GM19025 (cell line): ENCODE measurements at regions not wholly inside any gene's neighbourhood (a gene's known extent, or its start where the extent isn't known, plus 50 kb on each side); places are given as distances from the start of the nearest gene placed in this dataset.

Experiments
- ATAC-seq: cut with Tn5 transposase; IDR thresholded peaks from one replicate; pipeline ENCODE4 v1.9.1; 2021; ENCODE audit warnings: mild to moderate bottlenecking, low read depth, moderate library complexity; ENCODE audit not compliant: unreplicated experiment

DNA sequence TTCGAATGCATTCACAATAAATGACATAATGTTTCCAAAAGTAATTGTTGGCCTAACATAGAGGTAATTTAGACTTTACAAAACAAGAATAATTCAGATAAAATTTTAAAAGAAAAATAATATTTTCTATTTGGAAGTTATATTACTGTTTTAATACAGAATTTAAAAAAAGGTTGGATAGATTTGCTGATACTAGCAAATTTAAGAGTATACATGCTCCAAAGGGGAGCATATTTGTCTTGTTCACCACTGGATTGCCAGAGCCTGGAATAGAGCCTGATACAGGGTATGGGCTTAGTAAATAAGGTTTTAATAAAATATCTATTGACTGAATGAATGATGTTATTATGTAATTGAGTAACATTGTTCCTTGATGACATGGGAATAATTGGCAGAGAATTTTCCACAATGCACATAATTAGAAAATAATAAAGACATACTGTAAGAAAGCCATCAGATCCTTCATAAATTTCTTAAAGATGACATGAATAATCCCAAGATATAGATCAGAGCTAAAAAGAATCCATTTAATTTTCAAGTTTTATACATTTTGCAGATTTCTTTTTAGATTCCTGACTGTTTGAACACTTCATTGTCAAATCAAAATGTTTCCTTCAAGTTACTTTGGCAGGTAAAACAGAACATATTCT is 305.3 kb downstream of the SLC6A15 start:
- ATAC-seq = no peak

DNA sequence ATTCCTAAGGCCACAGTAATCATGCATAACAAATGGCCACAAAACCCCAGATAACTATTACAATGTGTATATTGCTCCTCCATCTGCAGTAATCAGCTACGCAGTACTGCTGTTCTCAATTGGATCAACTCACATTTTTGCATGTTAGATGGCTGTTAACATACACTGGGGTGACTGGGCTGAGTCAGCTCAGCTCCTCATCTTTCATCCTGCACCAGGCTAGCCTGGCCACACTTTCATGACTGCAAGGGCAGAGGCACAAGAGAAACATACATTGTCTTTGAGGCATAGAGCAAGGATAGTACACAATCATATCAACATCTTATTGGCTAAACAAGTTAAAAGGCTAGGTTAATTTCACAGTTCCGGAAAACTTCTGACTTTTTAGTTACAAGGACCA is 306.6 kb downstream of the SLC6A15 start:
- no peak for ATAC-seq

DNA sequence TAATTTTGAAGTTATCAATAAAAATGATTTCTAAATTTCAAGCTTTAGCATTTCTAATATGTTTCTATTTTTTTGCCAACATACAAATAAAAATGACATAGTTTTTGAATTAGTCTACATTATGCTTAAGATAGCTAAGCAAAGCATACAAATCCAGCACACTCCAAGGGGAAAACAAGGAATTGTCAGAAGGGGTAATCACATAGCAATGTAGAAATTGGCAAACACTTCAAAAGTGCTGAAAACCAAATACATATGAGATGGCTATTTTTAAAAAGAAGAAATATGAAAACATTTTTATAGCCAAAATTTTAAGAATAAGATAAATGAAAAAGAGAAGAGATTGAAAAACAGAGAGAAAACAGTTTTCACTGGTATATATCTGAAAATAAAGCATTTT is 308.0 kb downstream of the SLC6A15 start:
- ATAC-seq = no peak

DNA sequence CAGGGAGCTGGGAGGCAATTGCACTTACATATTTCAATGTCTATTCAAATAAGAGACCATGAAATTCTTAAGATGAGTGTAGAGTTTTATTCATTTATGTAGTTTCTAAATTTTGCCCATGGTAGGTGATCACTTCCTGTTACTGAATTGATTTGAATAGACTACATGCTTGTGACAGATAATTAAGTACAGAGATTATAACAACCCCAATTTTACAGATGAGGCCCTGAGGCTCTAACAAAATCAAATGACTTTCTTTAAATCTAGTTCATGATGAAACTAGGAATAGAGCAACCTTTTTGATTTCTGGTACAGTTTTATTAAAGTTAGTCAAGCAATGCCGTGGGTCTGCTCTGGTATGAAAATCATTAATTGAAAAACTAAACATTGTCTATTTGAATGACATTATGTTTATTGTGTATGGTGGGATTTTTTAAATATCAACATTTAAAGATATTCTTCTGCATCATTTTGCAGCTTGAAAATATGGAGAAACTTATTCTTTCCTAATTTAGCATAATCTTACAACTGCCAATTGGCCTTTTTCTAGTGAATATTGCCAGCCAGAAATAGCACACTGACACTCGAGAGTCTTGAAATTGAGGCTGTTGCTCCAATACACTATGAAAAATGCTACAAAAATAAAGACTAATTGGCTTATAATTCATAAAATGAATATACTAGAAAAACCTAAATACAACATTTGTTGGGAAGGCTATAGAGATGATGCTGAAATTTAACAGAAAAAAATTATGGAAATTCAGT is 308.9 kb downstream of the SLC6A15 start:
- no peak for ATAC-seq

DNA sequence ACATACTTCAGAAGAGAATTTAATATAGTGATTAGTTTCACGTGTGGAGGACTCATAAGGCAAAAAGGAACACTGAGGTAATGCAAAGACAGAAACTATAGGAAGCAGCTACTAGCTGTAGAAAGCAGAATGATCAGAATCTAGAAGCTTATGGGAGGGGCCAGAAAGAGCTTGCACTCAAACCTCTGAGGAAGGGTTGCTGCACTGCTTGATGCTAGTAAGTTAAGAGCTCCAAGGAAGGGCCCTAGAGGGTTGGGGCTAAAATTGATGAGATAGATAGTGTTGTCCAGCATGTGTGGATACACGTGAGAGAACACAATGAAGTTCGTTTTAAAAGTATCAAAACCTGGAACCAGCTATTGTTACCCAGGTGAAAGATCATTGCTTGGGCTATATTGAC is 311.1 kb downstream of the SLC6A15 start:
- ATAC-seq = no peak

DNA sequence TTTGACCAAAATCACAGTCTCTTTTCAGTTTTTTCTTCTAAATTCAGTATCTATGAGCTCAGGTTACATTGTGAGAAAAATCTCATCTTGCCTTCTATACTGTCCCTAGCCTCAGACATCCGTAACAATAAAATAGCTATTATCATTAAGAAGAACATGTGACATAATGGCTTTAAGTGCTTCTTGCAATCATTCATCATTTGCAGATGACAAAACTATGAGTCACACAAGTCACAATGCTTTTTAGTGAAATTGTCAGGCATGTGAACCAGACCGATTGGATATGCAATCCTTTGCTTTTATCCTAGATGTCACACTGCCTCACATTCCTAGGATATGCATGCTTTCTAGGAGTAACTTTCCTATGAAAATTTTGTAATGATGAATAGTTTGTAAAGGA is 313.1 kb downstream of the SLC6A15 start:
- no peak for ATAC-seq

DNA sequence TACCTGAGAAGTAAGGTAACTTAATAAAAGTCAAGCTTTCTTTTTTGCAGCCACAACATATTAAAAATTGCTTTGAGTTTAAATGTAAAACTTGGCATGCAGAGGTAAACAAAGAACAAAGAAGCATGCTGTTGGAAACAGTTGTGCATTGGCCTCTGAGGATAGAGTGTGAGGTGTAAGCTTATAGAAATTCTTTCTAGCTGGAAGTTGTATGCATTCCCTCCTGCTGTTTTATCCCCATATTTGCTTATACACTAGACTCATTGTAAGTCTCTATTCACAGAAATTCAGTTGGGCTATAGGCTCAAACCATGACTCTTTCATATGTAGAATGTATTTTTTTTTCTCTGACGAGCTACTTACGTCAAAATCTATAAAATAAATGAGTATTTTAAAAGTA is 316.3 kb downstream of the SLC6A15 start:
- no peak for ATAC-seq

DNA sequence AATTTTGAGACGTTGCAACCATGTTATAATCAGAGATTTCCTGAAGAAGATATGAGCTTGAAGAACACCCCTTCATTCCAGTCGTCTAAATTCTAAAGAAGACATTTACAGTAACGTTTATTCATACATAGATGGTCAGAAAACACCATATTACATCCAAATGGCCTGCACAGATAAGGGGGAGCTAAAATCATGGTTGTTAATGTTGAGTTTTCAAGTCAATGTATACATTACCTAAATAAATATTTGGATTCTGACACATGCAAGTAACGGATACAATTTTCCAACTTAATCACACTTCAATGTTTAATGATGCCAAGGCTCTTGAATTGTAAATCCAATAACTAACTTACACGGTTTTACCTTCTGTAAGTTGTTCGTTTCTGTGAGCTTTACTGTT is 318.4 kb downstream of the SLC6A15 start:
- no peak for ATAC-seq

DNA sequence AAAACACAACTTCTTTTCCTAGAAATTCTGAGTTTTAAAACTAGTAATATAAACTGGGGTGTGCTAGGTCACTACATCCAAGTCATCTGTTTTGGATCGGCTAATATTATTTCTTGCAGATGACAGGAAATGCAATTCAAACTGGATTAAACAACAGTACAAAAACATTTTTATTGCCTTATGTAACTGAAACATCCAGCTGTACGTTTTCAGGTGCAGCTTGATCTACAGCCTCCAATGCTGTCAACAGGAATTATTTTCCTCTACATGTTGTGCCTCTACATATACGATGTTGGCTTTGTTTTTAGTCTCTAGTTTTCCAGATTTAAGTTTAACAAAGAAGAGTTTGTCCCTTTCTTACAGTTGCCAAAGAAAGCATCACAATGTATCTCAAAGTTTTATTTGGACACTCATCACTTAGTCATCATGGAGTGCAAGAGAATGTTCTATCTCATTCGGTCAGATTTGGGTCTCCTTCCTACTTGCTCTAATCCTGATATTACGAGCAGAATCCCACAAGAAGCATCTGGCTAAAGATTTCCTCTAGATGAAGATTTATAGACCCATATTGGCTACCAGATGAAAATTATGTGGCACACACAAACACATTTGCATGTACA is 326.7 kb downstream of the SLC6A15 start:
- ATAC-seq = no peak

DNA sequence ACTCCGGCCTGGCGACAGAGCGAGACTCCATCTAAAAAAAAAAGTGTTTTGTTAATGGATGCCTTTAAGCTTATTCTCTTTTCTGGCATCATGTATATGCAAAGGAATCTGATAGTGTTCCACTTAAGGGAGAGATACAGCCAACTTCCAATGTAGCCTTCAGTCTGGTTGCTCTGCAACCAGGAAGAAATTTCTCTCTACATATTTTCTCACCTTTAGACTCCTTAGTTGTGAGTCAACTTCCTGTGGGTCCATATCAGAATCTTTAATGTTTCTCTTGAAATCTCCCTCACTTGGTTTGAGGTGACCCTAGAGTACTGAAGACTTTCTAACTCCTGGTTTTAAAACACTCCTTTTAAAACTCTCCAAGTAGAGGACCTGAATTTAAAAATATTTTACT is 340.4 kb downstream of the SLC6A15 start:
- ATAC-seq = no peak

DNA sequence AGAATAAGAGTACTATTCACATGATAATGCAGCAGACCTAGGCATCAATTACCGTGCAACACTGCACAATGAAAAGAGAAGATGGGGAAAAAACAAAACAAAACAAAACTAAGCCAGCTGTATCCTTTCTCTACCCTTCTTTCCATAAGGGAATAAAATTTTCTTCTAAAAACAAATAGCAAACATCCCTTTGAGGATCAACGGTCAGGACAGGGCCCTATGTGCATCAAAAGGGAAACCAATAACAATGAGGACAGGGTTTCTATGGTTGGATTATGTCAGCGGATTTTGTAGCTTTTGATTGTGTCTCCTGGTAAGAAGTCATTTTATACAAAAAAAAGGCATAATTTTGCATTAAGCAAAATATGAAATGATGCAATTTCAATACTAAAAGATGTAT is 350.3 kb downstream of the SLC6A15 start:
- no peak for ATAC-seq

DNA sequence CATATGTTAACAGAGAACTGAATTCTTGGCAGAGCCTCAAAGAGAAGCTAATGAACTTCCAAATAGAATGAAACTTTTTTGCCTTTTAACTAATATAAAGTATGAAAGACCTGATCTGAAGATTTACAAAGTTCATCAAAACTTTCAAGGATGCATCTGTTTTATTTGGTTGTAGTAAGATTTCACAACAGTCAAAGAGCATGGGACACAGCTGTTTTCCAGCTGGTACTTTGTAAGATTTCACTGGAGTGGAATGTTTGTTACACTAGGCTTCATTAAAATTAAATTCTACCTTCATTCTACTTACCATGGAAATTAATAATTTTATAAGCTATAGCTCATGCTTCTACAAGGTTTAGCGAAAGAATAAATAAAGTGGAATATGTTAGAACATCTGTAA is 351.2 kb downstream of the SLC6A15 start:
- ATAC-seq = no peak

DNA sequence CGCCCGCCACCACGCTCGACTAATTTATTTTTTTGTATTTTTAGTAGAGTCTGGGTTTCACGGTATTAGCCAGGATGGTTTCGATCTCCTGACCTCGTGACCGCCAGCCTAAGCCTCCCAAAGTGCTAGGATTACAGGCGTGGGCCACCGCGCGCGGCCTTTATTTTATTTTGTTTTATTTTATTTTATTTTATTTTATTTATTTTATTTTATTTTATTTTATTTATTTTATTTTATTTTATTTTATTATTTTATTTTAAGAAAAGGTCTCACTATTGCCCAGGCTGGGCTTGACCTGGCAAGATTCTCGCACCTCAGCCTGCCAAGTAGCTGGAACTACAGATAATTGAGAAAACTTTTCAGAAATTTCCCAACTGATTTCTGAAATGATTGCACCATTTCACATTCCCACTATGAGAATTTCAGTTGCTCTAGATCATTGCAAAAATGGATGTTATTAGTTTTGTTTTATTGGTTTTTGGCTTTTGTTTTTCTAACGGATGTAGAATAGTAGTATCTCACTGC is 358.3 kb downstream of the SLC6A15 start:
- no peak for ATAC-seq

DNA sequence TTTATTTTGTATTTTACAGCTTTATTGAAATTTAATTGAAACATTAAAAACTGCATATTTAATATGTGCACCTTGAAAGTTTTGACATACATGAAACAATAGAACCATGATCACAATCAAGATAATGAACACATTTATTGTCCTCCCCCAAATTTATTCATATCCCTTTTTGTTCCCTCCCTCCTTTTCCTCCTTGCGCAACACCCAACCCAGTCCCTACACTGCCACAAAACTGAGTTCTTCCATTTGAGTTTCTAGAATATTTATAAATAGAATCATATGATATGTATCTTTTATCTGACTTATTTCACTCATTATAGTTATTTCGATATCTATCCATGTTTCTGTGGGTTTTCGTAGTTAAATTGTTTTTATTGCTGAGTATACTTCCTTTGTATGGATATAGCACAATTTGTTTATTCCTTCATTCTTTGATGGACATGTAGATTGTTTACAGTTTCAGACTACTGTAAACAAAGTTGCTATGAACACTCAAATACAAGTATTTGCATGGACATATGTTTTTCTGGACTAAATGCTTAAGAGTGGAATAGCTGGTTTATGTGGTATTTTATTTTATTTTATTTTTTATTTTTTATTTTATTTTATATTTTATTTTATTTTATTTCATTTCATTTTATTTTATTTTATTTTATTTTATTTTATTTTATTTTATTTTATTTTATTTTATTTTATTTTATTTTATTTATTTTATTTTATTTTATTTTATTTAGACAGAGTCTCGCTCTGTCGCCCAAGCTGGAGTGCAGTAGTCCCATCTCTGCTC is 359.1 kb downstream of the SLC6A15 start:
- no peak for ATAC-seq

DNA sequence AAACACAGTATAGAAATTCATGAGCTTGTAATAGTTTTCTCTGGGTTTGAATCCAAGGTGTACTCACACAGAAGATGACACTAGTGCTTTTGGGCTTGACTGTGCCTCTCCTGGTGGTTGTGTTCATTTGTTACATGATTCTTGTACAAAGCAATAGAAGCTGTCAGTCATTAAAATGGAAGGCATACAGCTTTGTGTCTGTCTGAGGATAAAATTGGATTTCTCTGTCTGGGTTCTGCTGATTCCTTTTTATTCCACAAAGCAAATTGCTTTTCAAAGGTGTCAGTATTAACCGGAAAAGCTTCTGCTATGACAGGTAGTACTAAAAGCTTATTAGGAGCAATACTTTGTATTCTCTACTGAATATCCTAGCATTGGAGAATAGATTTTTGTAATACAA is 361.2 kb downstream of the SLC6A15 start:
- no peak for ATAC-seq

DNA sequence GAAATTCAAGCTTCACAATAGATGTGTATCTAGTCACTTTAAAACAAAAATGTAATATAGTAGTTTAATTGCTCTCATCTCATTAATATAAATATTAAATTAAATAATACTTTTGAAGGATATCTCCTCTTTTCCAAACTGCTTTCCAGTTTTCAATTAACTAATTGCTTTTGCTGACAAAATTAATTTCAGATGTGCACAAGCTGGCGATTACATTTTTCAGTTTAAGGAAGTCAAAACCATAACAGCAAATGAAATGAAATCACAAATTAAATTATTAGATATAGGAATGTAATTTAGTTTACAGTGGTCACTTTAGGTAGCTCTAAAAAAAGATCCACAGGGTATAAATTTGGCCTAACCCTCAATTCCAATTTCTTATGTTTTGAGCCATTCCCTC is 362.1 kb downstream of the SLC6A15 start:
- ATAC-seq = no peak

DNA sequence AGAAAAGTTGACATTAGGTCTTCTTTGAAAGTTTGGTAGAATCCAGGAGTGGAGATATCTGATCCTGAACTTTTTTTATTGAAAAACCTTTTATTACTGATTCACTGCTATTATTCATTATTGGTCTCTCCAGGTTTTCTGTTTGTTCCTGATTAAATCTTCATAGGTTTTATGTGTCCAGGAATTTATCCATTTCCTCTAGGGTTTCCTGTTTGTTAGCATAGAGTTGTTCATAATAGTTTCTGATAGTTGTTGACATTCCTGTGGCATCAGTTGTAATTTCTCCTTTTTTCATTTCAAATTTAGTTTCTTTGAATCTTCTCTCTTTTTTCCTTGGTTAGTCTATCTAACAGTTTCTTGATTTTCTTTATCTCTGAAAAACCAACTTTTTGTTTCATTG is 370.3 kb downstream of the SLC6A15 start:
- ATAC-seq = no peak

DNA sequence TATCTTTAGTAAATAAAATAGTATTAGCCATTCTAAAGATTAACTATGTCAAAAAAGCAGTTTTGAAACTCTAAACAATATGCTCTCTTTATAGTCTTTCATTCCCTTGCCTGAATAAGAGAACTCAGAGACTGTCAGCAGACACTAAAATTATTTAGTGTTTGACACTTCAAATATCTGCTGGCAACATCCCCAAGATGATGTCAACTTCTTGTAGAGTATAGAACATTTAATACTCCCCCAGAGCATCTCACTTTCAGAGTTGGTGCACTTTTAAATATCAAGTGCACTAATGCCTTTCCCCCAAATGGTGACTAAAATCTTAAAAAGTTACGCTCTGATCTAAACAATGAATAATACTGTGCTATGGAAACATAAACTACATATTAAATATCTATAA is 374.9 kb downstream of the SLC6A15 start:
- no peak for ATAC-seq

DNA sequence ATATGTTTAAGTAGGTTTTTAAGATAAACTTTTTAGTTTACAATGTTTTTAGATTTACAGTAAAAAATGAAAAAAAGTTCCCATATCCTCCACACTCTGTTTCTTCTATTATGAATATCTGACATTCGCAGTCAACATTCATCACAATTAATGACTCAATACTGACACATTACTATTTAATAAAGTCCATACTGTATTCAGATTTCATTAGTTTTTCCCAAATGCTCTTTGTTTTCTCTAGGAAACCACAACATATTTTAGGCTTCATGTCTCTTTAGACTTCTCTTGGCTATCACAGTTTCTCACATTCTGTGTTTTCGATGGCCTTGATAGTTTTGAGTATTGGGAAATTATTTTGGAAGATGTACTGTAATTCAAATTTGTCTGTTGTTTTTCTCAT is 399.8 kb downstream of the SLC6A15 start:
- no peak for ATAC-seq

DNA sequence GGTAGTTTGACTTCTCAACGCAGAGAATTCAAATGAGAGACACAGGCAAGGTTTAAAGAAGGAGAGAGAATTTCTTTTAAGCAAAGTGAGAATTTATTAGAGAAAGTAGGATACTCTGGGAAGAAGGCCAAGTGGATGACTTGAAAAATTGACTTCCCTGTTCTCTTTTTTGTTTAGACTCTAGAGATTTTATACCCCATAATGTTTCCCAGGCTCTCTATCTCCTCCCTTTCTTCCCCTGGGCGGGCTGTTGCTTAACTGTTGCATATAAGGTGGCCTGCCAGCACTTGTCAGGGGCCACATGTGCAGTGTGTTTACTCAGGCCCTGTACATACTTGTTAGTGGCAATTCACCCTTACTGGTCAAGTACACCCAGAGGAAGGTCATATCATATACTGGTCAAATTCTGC is 403.7 kb downstream of the SLC6A15 start:
- no peak for ATAC-seq
